HG03196 (cell line): ENCODE measurements at regions not wholly inside any gene's neighbourhood (a gene's known extent, or its start where the extent isn't known, plus 50 kb on each side); places are given as distances from the start of the nearest gene placed in this dataset.

Experiments
- ATAC-seq: cut with Tn5 transposase; IDR thresholded peaks from one replicate; pipeline ENCODE4 v1.9.1; 2021; ENCODE audit not compliant: unreplicated experiment

DNA sequence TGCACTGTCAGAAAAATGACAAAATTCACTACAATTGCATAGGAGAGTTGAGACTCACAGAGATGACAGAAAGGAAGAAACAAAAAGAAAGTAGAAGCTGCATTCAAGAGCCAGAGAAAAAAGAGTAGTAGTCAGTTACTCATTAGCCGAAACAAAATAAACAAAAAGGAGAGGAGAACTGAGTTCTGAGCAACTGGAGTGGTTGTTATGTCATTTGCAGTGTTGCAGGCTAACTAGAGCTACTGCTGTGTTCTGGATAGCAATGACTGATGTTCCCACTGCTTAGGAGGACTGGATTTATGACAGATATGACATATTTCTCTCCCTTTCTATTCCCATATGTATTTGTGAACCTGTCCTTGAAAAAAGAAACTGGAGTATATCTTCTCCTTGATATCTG, 482.6 kb downstream of the RFC3 start:
- ATAC-seq, result no peak

DNA sequence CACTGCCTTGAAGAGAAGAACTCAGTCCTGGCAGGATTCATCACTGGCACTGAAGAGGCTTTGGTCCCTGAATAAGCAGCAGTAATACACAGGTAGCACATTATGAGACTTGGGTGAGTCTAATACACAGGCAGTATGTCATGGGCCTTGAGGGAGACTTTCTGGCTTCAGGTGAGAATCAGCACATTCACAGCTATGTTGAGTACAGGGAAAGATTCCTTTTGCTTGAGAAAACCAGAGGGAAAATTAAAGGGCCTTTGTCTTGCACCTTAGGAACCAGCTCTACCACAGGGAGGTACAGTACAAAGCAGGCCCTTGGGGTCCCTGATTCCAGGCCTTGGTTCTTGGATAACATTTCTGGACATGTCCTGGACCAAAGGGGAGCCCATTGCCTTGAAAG, 484.6 kb downstream of the RFC3 start:
- ATAC-seq, result no peak

- ATAC-seq, result no peak
These were observed 485.4 kb downstream of the RFC3 start for GRCh38 chr13:34303346-34303745.

DNA sequence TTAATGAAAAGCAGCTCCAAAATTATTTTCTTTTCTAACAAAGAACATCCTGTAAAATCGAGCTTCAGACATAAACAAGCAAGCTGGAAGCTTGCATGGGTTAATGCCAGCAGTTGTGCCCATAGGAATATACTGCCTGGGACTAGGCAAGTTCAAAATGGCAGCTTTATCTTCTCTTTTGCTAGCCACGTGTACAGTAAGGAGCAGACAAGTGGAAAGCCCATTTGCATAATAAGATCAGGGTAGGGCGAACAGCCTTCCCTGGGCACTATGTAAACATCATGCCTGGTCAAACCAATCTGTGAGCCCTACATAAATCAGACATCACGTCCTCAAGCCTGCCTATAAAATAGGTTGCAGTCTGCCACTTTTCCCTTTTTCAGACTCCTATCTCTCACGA, 489.7 kb downstream of the RFC3 start:
- ATAC-seq, result no peak

- ATAC-seq, result no peak
These were observed 490.8 kb downstream of the RFC3 start for GRCh38 chr13:34308725-34309124.

- no peak for ATAC-seq
These were observed 492.6 kb downstream of the RFC3 start for GRCh38 chr13:34310539-34310938.

- ATAC-seq, result no peak
These were observed 493.3 kb downstream of the RFC3 start for GRCh38 chr13:34311251-34311650.

DNA sequence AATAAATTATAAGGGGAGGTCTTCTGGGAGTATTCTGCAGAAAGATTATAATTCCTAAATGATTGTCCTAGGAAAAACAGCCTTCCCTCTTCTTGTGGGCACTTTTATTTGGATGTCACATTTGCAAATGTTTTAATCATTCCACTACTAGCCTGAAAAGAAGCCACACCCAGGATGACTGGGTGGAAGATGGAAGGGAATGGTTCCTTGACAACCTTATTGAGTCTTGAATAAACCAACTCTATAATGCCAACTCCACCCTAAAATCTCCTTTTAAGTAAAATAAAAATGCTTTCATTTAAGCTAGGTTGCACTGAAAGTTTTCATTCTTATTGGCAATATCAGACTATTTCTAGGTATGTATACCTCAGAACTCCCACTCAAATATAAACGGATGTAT, 494.6 kb downstream of the RFC3 start:
- ATAC-seq, result no peak

DNA sequence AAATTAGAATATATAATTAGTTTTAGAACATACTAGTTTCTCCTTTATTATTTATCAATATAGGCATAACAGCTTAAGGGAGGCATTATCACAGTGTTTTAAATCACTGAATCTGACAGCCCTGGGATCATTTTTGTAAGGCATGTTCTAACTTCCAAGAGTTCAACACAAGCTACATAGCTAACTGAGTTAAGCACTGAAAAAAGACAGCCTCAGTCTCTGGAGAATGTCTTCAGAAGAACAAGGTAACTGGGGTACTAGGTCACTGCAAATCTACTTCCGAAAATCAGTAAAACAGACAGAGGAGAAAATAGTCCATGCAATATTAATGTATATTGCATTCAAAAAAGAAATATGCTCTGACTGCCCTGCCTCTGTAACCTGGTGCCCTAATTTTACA, 502.1 kb downstream of the RFC3 start:
- ATAC-seq, result no peak

GRCh38 chr13:34322014-34322742, 504.2 kb downstream of the RFC3 start:
- ATAC-seq, result no peak

- no peak for ATAC-seq
These were observed 504.8 kb downstream of the RFC3 start for GRCh38 chr13:34322743-34323074.

DNA sequence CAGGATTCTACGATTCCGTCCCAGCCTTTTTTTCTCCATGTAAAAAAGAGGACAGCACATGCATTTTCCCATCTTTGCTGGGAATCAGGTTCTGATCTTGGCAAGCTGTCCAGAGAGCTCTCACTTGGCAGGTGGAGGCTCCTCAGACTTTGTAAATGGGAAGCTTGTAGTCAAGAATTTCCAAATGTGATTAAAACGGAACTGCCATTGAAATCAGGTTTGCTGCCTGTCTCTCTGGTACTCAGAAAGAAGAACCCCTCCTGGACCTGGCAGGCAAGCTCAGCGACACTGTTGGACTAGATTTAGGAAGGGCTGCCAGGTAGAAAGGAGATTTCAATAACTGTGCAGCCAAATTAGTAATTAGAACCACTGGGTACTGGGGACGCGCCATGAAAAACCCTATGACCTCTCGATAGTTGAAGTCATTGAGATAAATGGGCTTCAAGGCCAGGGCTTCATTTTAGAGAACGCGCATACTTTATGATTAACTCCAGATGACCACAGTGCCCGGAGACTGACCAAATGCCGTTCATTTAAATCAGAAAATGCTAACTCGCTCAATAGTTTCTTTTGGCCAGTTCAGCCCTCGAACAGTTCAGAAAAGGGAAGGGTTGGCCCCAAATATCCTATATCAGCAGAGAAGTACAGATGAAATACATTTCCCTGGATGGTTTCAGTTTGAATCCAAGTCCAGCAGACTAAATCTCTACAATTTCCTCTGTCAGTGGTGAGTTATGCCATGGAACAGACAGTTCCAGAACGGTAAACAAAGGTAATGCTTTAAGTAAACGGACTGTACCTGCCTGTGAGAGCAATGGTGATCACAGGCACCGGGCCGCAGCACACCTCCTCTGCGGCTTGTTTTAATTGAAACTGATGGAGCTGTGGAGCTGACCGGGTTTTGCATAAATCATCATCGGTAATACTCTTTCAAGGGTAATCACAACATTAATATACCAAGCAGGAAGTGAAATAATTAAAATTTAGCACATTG, 517.4 kb downstream of the RFC3 start:
- ATAC-seq, result no peak

DNA sequence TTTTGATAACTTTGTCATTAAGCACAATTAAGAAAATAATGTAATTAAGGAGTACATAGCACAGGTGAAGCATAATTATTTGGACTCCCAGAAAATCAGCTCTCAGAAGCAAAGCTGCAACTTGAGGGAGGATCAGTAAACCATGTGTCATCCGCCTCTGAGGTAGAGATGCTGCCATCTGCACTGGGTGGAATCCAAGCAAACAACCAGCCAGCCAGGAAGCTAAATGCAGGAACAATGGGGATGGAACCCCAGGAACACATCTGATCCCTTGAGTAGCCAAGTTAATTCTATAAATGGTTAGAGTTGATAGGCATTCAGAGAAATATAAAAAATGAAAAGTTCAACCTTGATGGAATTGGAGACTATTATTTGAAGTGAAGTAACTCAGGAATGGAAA, 520.2 kb downstream of the RFC3 start:
- ATAC-seq, result no peak

GRCh38 chr13:34340534-34340933, 522.6 kb downstream of the RFC3 start:
- ATAC-seq, result no peak

GRCh38 chr13:34343413-34343940, 525.5 kb downstream of the RFC3 start:
- ATAC-seq, result no peak

DNA sequence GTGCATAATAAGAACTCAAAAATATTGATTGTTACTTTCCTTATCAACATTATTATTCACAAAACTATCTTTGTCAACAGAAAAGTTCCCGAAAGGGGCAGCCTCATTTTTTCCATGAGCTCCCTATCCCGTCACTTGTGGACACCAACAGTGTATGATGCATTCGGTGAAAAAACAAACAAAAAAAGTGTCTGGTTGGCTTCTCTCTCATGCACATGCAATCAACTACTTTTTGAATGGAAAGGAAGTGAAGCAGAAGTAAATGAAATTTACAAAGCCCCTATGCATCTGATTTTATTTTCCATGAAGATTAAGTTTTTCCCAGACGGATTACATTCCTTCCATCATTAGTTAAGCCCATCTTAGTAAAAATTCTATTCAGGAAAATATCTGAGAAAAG, 526.9 kb downstream of the RFC3 start:
- ATAC-seq, result no peak

DNA sequence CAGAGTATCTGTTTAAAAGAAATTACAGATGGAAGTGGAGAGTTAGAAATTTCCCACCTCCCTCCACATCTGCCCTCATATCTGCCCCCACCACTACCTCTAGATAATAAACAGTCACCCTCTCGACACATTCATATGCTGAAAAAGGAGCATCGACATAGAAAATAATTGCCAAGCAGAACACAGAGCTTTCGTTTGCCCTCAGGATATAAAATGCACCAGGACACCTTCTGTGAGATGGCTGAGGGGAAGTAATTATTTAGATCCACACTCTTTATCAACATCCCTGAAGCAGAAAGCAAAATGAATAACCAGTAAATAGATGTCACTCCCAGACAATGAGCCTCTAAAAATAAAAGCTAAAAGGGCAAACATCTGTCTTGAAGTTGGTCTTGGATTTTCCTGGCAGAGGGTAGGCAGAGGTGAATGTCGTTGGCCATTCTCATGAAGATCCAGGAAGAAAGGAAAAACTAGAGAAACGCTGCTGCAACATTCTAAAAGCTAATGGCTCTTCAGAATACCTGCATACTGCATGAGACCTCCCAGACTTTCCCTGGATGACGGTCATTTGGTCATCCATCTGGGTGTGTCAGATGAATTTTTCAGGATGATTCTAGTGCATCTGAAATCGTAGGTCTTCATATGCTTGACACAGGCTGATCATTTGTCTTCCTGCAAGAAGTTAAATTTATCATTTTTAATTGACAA, 527.5 kb downstream of the RFC3 start:
- no peak for ATAC-seq

GRCh38 chr13:34346626-34347025, 528.7 kb downstream of the RFC3 start:
- no peak for ATAC-seq

- no peak for ATAC-seq
These were observed 530.0 kb downstream of the RFC3 start for GRCh38 chr13:34347784-34348573.

- no peak for ATAC-seq
These were observed 531.3 kb downstream of the RFC3 start for GRCh38 chr13:34349091-34349722.
